ENCODE measurements at regions not wholly inside any gene's neighbourhood (a gene's known extent, or its start where the extent isn't known, plus 50 kb on each side); places are given as distances from the start of the nearest gene placed in this dataset.
"Not testable (repeated sequence)": the region's sequence is repeated elsewhere in the genome, so short reads cannot be mapped to it uniquely, and the experiment has no call there.

DNA sequence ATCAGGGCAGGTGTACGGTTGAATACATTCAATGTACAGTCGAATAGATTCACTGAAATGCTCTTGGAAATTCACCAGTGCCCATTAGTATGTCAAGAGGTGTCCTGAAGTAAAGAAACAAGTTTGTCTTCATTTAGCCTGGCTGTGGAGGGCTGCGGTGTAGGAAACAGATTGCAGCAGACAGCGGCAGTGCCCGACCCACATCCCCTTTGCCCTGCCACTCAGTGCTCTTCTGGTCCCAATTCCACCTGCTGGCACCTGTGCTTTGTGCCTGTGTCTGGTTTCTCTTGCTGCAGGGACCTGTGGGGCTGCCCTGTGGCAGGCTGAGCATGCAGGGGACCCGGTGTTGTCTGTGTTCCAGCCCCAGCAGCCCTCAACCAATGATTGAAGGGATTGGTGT is 183.7 kb downstream of the RPS24 start:
- Histone ChIP-seq H3K27ac (no peak overlapping the region), H3K4me3 (no peak overlapping the region), H3K27me3 (no peaks in the 10 kb centered on the region), H3K36me3 (ENCODE audit: low read depth, missing control alignments) (no peaks in the 10 kb centered on the region), H3K9me3 (no peaks in the 10 kb centered on the region), H3K4me1 (peaks cover 16% of the 10 kb centered on the region)
- WGBS, 2 donors: 83 to 89% methylated on average over 6 of the region's 6 CpGs
- no peak for DNase-seq
- TF ChIP-seq, protein P1, sequence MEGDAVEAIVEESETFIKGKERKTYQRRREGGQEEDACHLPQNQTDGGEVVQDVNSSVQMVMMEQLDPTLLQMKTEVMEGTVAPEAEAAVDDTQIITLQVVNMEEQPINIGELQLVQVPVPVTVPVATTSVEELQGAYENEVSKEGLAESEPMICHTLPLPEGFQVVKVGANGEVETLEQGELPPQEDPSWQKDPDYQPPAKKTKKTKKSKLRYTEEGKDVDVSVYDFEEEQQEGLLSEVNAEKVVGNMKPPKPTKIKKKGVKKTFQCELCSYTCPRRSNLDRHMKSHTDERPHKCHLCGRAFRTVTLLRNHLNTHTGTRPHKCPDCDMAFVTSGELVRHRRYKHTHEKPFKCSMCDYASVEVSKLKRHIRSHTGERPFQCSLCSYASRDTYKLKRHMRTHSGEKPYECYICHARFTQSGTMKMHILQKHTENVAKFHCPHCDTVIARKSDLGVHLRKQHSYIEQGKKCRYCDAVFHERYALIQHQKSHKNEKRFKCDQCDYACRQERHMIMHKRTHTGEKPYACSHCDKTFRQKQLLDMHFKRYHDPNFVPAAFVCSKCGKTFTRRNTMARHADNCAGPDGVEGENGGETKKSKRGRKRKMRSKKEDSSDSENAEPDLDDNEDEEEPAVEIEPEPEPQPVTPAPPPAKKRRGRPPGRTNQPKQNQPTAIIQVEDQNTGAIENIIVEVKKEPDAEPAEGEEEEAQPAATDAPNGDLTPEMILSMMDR (IDR thresholded peaks at IDR 0.05): no peak
- TF ChIP-seq POLR2A (IDR thresholded peaks at IDR 0.05): no peak
- intact Hi-C loops (cut with DNase I; ENCODE audit: low total_unique reads): no loop called here

DNA sequence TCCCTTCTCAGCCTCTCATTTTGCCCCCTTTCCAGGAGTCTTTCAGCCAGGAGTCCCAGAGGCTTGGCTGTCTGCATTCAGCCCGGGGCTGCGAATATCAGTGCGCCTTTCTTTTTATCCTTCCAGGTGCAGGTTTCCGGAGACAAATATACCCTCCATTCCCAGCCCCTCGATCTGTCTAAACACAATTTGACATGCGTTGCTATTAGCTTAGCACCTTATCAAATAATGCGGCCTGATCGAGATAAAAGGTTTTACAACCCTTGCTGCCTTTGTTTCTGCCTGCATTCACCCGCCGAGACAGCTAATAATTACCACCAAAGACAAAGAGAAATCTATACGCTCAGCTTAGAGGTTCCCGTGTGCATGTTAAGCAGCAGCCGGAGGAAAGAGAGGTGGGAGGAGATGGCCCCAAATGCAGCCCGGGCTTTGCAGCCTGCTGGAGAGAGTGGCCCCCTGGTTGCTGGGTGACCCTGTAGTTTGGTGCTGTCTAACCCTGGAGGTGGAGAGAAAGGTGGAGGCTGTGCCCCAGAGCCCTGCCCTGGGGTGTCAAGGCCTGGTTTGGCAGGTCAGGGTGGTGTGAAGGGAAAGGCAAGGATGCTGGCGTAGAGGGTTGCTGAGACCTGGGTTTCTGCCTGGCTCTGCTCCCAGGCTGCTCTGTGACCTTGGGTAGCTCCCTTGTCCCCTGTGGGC is 185.3 kb downstream of the RPS24 start:
- 56 to 67% methylated on average over 15 of the region's 15 CpGs for WGBS, 2 donors
- TF ChIP-seq POLR2A (IDR thresholded peaks at IDR 0.05): no peak
- TF ChIP-seq, protein P1 (IDR thresholded peaks at IDR 0.05): no peak

DNA sequence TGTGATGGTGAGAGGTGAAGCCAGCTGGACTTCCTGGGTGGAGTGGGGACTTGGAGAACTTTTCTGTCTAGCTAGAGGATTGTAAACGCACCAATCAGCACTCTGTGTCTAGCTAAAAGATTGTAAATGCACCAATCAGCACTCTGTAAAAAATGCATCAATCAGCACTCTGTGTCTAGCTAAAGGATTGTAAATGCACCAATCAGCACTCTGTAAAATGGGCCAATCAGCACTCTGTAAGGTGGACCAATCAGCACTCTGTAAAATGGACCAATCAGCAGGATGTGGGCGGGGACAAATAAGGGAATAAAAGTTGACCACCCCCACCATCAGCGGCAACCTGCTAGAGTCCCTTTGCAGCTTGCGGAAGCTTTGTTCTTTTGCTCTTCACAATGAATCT is 185.9 kb downstream of the RPS24 start:
- intact Hi-C loops (cut with DNase I; ENCODE audit: low total_unique reads); H3K36me3 ChIP-seq (ENCODE audit: low read depth, missing control alignments); H3K27ac ChIP-seq; H3K4me3 ChIP-seq; H3K27me3 ChIP-seq; H3K9me3 ChIP-seq: not testable (repeated sequence)
- H3K4me1 ChIP-seq: peaks cover 16% of the 10 kb centered on the region
- peak; percentile 43 for DNase-seq
- WGBS, 2 donors: 69 to 85% methylated on average over 4 of the region's 4 CpGs

More for the DNA sequence above, 185.3 kb downstream of the RPS24 start:
- Histone ChIP-seq H3K9me3 (no peaks in the 10 kb centered on the region), H3K4me1 (peaks cover 16% of the 10 kb centered on the region), H3K4me3 (no peak overlapping the region), H3K36me3 (ENCODE audit: low read depth, missing control alignments) (no peaks in the 10 kb centered on the region), H3K27me3 (no peaks in the 10 kb centered on the region), H3K27ac (no peak overlapping the region)
- intact Hi-C loops (cut with DNase I; ENCODE audit: low total_unique reads): no loop called here
- no peak for DNase-seq

DNA sequence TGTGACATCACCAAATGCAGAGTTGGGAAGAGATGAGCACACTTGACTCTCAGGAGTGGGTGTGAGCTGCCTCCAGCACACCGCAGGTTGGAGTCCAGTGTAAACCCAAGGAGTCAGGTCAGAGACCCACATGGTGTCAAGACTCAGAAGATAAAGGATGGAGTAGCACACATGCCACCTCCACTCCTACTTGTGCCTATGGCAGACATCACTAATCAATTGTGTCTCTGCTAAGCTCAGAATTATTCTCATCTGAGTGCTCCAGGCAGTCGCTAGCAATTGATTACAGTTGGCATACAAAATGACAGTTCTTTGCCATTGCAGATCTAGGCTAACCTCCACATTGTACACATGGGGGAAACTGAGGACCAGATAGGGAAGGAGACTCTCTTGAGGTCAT is 187.1 kb downstream of the RPS24 start:
- Histone ChIP-seq H3K4me3 (no peak overlapping the region), H3K36me3 (ENCODE audit: low read depth, missing control alignments) (no peaks in the 10 kb centered on the region), H3K9me3 (no peaks in the 10 kb centered on the region), H3K4me1 (peaks cover 5% of the 10 kb centered on the region), H3K27me3 (no peaks in the 10 kb centered on the region), H3K27ac (no peak overlapping the region)
- intact Hi-C loops (cut with DNase I; ENCODE audit: low total_unique reads): no loop called here
- TF ChIP-seq POLR2A (IDR thresholded peaks at IDR 0.05): no peak
- DNase-seq: no peak
- 73 to 93% methylated on average over 2 of the region's 2 CpGs for WGBS, 2 donors

DNA sequence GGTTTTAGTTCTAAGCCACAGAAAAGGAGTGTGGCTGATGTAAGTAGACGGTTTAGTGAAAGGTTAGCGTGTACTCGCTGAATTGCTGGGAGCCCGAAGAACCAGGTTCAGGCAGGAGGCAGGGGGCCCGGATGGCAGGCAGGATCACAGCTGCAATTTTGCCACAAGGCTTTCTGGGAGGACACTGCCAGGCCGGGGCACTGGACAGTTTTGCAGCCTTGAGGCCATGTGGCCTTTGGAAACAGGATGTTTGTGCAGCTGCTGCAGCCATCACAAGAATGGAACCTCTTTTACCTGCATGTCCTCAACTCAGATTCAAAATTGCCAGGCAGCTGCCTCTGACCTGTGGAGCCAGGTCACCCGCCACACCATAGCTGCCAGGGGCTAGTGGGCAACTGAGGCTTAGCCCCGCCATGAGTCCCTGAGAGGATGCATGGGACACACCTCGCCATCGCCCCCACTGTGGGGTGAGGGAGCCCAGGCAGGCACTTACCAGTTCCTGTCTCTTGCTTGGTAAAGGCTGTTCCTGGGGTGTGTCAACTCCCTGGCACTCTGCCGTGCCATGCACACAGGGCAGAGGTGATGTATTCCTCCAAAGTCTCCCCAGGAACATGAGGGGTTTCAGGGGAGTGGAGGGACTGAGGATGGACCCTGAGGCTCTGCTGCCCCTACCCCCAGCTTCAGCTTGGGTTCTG is 188.6 kb downstream of the RPS24 start:
- TF ChIP-seq, protein P1 (IDR thresholded peaks at IDR 0.05): no peak
- no peak for TF ChIP-seq POLR2A (IDR thresholded peaks at IDR 0.05)
- Histone ChIP-seq H3K27me3 (no peaks in the 10 kb centered on the region), H3K36me3 (ENCODE audit: low read depth, missing control alignments) (no peaks in the 10 kb centered on the region), H3K9me3 (no peaks in the 10 kb centered on the region), H3K4me1 (no peaks in the 10 kb centered on the region), H3K4me3 (no peak overlapping the region), H3K27ac (no peak overlapping the region)
- intact Hi-C loops (cut with DNase I; ENCODE audit: low total_unique reads): no loop called here
- no peak for DNase-seq
- 78 to 86% methylated on average over 9 to 11 of the region's 11 CpGs for WGBS, 2 donors

All from testis (tissue), 2 donors.